Neuronal stem cell (in vitro differentiated cells): ENCODE measurements at regions not wholly inside any gene's neighbourhood (a gene's known extent, or its start where the extent isn't known, plus 50 kb on each side); places are given as distances from the start of the nearest gene placed in this dataset.

Experiments
- DNase-seq: peaks from one replicate; pipeline ENCODE4 v3.0.0-alpha.2; 2013; ENCODE audit warnings: low spot score
- H2AFZ ChIP-seq: one replicate; pipeline ENCODE4 v1.6.1; 2013; ENCODE audit warnings: mild to moderate bottlenecking, low read length, inconsistent platforms
- H2AK5ac ChIP-seq: 2 replicates; pipeline ENCODE4 v1.6.1; 2013; ENCODE audit warnings: low read depth, mild to moderate bottlenecking, inconsistent platforms, low read length, moderate library complexity, mixed read lengths
- H2BK120ac ChIP-seq: 2 replicates; pipeline ENCODE4 v1.6.1; 2013; ENCODE audit warnings: low read depth, mild to moderate bottlenecking, inconsistent platforms, low read length, moderate library complexity, mixed read lengths
- H2BK12ac ChIP-seq: one replicate; pipeline ENCODE4 v1.6.1; 2013; ENCODE audit warnings: low read length, inconsistent platforms
- H2BK15ac ChIP-seq: 2 replicates; pipeline ENCODE4 v1.6.1; 2013; ENCODE audit warnings: mild to moderate bottlenecking, low read length, inconsistent platforms, mixed read lengths
- H2BK5ac ChIP-seq: one replicate; pipeline ENCODE4 v1.6.1; 2013; ENCODE audit warnings: inconsistent platforms, mild to moderate bottlenecking, low read length, moderate library complexity
- H3K14ac ChIP-seq: one replicate; pipeline ENCODE4 v1.6.1; 2013; ENCODE audit warnings: low read length, inconsistent platforms
- H3K18ac ChIP-seq: 2 replicates; pipeline ENCODE4 v1.6.1; 2013; ENCODE audit warnings: low read length, inconsistent platforms
- H3K23ac ChIP-seq: 2 replicates; pipeline ENCODE4 v1.6.1; 2013; ENCODE audit warnings: low read depth, mild to moderate bottlenecking, mixed read lengths, low read length, inconsistent platforms; ENCODE audit not compliant: poor library complexity
- H3K27ac ChIP-seq: replicated peaks from 3 replicates; pipeline ENCODE4 v1.5.1; 2013; ENCODE audit warnings: low read length, inconsistent platforms
- H3K27me3 ChIP-seq, 3 experiments: 2 replicates each; pipeline ENCODE4 v1.6.1; 2013; ENCODE audit warnings: low read length in 3 of 3, mild to moderate bottlenecking in 2 of 3, inconsistent platforms in 1 of 3, low read depth in 1 of 3, mixed read lengths in 1 of 3, moderate library complexity in 1 of 3; ENCODE audit not compliant: control insufficient read depth in 3 of 3, insufficient read depth in 3 of 3
- H3K36me3 ChIP-seq, 2 donors: replicated peaks in 1 of 2; 2 replicates each; pipeline ENCODE4 v1.6.1; 2013; ENCODE audit warnings: low read length in 2 of 2; ENCODE audit not compliant: control insufficient read depth in 2 of 2, insufficient read depth in 2 of 2
- H3K4ac ChIP-seq: 2 replicates; pipeline ENCODE4 v1.6.1; 2013; ENCODE audit warnings: inconsistent platforms, mild to moderate bottlenecking, low read length, moderate library complexity
- H3K4me1 ChIP-seq, 2 donors: 1 replicate in 1 of 2; 2 replicates in 1 of 2; pipeline ENCODE4 v1.6.1; 2013; ENCODE audit warnings: low read length in 2 of 2, low read depth in 1 of 2; ENCODE audit not compliant: control insufficient read depth in 2 of 2, insufficient read depth in 1 of 2
- H3K4me2 ChIP-seq: one replicate; pipeline ENCODE4 v1.6.1; 2013; ENCODE audit warnings: mild to moderate bottlenecking, low read length, inconsistent platforms; ENCODE audit not compliant: insufficient read depth, poor library complexity, severe bottlenecking
- H3K4me3 ChIP-seq, 2 donors: 2 replicates each; pipeline ENCODE4 v1.5.1; 2013; ENCODE audit warnings: low read length in 2 of 2, mild to moderate bottlenecking in 2 of 2, inconsistent platforms in 1 of 2, moderate library complexity in 1 of 2
- H3K79me1 ChIP-seq: one replicate; pipeline ENCODE4 v1.6.1; 2013; ENCODE audit warnings: low read depth, mild to moderate bottlenecking, inconsistent platforms, low read length, moderate library complexity
- H3K9ac ChIP-seq: one replicate; pipeline ENCODE4 v1.6.1; 2013; ENCODE audit warnings: mild to moderate bottlenecking, low read depth, low read length, inconsistent platforms; ENCODE audit not compliant: poor library complexity
- H3K9me3 ChIP-seq, 2 donors: replicated peaks in 1 of 2; 2 replicates each; pipeline versions ENCODE3 to v1.6.1; 2013; ENCODE audit warnings: low read length in 2 of 2, mild to moderate bottlenecking in 2 of 2, inconsistent platforms in 1 of 2, low read depth in 1 of 2, mixed read lengths in 1 of 2, moderate library complexity in 1 of 2; ENCODE audit not compliant: control insufficient read depth in 2 of 2, insufficient read depth in 1 of 2
- H4K8ac ChIP-seq: one replicate; pipeline ENCODE4 v1.6.1; 2013; ENCODE audit warnings: low read depth, mild to moderate bottlenecking, inconsistent platforms, low read length, moderate library complexity
- H4K91ac ChIP-seq: one replicate; pipeline ENCODE4 v1.6.1; 2013; ENCODE audit warnings: low read length, low read depth, mild to moderate bottlenecking, inconsistent platforms; ENCODE audit not compliant: poor library complexity
- WGBS, 2 donors: extraction: QIAGEN DNeasy Blood & Tissue Kit; methylation state at CpG; one replicate each; pipeline ENCODE4 v1.1.7; 2013; ENCODE audit warnings: missing lambda C conversion rate in 2 of 2, mixed read lengths in 1 of 2; ENCODE audit not compliant: insufficient read length in 2 of 2, insufficient replicate concordance in 1 of 2; ENCODE audit errors: extremely low coverage in 2 of 2; 5-methylcytosine and 5-hydroxymethylcytosine counted together

DNA sequence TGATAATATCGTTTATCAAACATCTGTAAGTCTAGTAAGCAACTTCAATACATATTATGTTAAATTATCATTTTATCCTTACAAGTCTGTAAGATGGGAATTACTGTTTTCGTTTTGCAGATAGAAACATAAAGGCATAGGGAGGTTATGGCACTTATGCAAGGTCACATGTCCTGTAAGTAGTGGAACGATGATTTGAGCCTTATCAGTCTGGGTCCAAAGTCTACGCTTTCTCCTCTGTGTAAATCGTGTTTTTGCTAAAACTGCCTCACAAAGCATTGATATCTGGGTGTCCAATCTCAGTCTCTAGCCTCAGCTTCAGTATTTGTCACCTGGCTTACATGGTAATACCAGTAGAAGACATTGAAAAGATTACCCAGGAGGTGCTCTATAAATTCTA, 174.9 kb upstream of the RASSF8 start:
- Histone ChIP-seq H3K36me3 (no peaks in the 10 kb centered on the region), H3K9me3 (no peaks in the 10 kb centered on the region)

DNA sequence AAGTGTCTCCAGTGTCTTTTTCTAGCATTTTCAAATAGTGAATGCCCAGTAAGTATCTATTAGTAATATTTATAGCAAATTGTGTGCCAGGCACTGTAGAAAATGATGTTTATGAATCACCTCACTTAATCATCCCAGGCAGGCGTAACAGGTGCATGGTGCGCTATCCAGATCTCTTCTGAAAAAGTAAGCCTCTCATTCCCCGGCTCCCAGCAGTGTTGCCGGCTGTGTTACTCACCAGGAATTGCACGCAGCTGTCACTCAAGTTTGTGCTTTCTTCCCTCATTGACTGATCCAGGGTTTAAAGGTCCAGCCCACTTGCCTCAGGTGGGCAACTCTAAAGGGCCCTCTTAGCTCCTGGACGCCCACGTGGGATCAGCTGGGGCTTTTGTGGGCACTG, 173.8 kb upstream of the RASSF8 start:
- no peak overlapping the region for H3K23ac ChIP-seq
- H4K91ac ChIP-seq, result no peak overlapping the region
- H2BK120ac ChIP-seq, result no peak overlapping the region
- H2BK5ac ChIP-seq, result no peak overlapping the region
- no peak overlapping the region for H4K8ac ChIP-seq
- no CpG with 5 or more reads among the region's 7 CpGs for WGBS, 2 donors
- DNase-seq, result no peak
- no peaks in the 10 kb centered on the region for H3K27me3 ChIP-seq
- no peak overlapping the region for H3K27ac ChIP-seq
- H3K4me2 ChIP-seq, result no peak overlapping the region
- H3K4ac ChIP-seq, result no peak overlapping the region
- H2BK15ac ChIP-seq, result no peak overlapping the region
- no peak overlapping the region for H3K14ac ChIP-seq
- no peak overlapping the region for H2AFZ ChIP-seq
- no peak overlapping the region for H2AK5ac ChIP-seq
- H3K4me1 ChIP-seq, result peaks cover 0 to 4% of the 10 kb centered on the region in 2 donors
- no peak overlapping the region for H2BK12ac ChIP-seq
- H3K79me1 ChIP-seq, result no peaks in the 10 kb centered on the region
- H3K18ac ChIP-seq, result no peak overlapping the region
- no peak overlapping the region for H3K9ac ChIP-seq
- no peaks in the 10 kb centered on the region for H3K9me3 ChIP-seq
- no peak overlapping the region for H3K4me3 ChIP-seq
- H3K36me3 ChIP-seq, result no peaks in the 10 kb centered on the region

More for the DNA sequence above, 174.9 kb upstream of the RASSF8 start:
- Histone ChIP-seq H2BK15ac (no peak overlapping the region), H3K4me1 (peaks cover 0 to 4% of the 10 kb centered on the region in 2 donors), H3K14ac (no peak overlapping the region), H3K27ac (no peak overlapping the region), H4K91ac (no peak overlapping the region), H3K18ac (no peak overlapping the region), H3K4me2 (no peak overlapping the region), H3K27me3 (no peaks in the 10 kb centered on the region), H3K9ac (no peak overlapping the region), H3K4ac (no peak overlapping the region), H2AK5ac (no peak overlapping the region), H2BK5ac (no peak overlapping the region), H2AFZ (no peak overlapping the region), H3K4me3 (no peak overlapping the region), H3K23ac (no peak overlapping the region), H4K8ac (no peak overlapping the region), H2BK12ac (no peak overlapping the region), H3K79me1 (no peaks in the 10 kb centered on the region), H2BK120ac (no peak overlapping the region)
- DNase-seq, result no peak
- no CpG with 5 or more reads among the region's 5 CpGs for WGBS, 2 donors

GRCh38 chr12:25785134-25785533, 173.3 kb upstream of the RASSF8 start:
- Histone ChIP-seq H3K4me3 (no peak overlapping the region), H2AFZ (no peak overlapping the region), H3K18ac (no peak overlapping the region), H4K91ac (no peak overlapping the region), H2BK15ac (no peak overlapping the region), H2BK12ac (no peak overlapping the region), H2AK5ac (no peak overlapping the region), H3K23ac (no peak overlapping the region), H3K4me2 (no peak overlapping the region), H2BK120ac (no peak overlapping the region), H3K27me3 (no peaks in the 10 kb centered on the region), H3K36me3 (no peaks in the 10 kb centered on the region), H3K4ac (no peak overlapping the region), H3K9me3 (no peaks in the 10 kb centered on the region), H4K8ac (no peak overlapping the region), H3K4me1 (peaks cover 0 to 4% of the 10 kb centered on the region in 2 donors), H2BK5ac (no peak overlapping the region), H3K14ac (no peak overlapping the region), H3K9ac (no peak overlapping the region), H3K79me1 (no peaks in the 10 kb centered on the region), H3K27ac (no peak overlapping the region)
- WGBS, 2 donors, result no CpG with 5 or more reads among the region's 4 CpGs
- DNase-seq, result no peak

DNA sequence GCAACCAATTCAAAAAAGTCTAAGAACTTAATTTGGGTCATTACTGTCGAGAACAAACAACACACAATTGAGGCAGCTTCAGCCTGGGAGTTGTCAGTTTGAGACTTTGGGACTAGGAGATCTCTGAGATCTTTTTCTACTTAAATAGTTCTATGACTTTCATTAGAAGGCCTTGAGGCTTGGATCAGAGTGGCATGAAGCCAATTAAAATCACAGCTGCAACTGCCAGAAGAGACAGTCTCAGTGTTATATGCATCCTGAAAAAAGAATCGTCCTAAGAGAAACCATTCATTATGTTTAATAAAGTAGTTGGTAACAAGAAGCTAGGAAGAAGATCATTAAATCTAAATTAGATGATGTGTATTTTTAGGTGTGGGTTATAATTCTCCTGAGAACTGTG, 170.8 kb upstream of the RASSF8 start:
- Histone ChIP-seq H2BK120ac (no peak overlapping the region), H3K36me3 (no peaks in the 10 kb centered on the region), H2BK15ac (no peak overlapping the region), H3K9ac (no peak overlapping the region), H3K79me1 (no peaks in the 10 kb centered on the region), H3K4me3 (no peak overlapping the region), H3K4me1 (peaks cover 0 to 4% of the 10 kb centered on the region in 2 donors), H3K18ac (no peak overlapping the region), H2BK12ac (no peak overlapping the region), H4K8ac (no peak overlapping the region), H3K27ac (no peak overlapping the region), H2BK5ac (no peak overlapping the region), H3K23ac (no peak overlapping the region), H2AFZ (no peak overlapping the region), H3K27me3 (no peaks in the 10 kb centered on the region), H2AK5ac (no peak overlapping the region), H3K4me2 (no peak overlapping the region), H3K9me3 (no peaks in the 10 kb centered on the region), H4K91ac (no peak overlapping the region), H3K14ac (no peak overlapping the region), H3K4ac (no peak overlapping the region)
- DNase-seq, result no peak
- WGBS, 2 donors, result no CpG with 5 or more reads among the region's 2 CpGs
